Left kidney (tissue), 1 donor: ENCODE measurements at regions not wholly inside any gene's neighbourhood (a gene's known extent, or its start where the extent isn't known, plus 50 kb on each side); places are given as distances from the start of the nearest gene placed in this dataset.
A peak's percentile ranks its signal among the peaks of the same experiment; 100 is the strongest.

Experiments used
- DNase-seq: peaks from one replicate; pipeline ENCODE4 v3.0.0-alpha.2; 2013

DNA sequence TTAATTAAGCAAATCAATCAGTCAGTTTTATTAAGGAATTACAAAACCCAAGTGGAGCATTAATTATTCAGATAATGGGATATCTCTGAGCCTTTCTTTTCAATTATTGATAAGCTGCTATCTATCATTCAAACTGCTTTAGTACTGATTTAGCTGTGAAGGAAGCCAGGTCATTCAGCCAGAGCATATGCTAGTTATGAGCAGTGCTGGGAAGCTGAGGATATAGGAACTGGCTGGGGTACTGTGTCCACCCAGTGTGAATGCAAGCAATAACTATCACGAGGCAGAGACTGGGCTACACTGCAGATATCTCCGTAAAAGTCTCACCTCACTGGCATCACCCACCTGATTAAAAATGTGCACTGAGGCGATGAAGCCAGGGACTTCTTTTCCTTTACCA is 496.7 kb upstream of the PIK3C3 start:
- DNase-seq, result no peak

DNA sequence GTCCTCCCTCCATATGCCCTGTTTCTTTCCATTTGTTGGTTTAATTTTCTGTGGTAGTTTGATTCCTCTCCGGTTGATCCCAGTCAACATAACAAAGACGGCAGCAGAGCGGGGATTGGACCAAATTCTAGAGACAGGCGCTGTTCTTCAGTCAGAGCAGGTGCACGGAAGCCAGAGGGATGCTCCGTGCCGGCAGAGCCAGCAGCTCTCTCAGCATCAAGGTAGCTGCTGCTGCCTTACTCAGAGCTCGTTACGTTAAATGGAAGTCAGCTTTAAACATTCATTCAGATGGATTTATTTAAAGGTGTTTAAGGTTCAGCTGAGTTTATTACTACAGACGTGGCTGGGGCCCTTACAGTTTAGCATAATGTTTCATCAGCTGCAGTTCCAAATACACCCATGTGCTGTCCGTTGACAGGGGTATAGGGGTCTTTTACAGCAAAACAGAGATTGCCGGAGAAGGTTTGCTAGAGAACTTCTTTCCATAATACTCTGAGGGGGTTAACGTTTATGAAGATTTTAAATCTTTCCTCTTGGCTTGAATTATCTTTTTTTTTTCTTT is 497.2 kb upstream of the PIK3C3 start:
- no peak for DNase-seq

DNA sequence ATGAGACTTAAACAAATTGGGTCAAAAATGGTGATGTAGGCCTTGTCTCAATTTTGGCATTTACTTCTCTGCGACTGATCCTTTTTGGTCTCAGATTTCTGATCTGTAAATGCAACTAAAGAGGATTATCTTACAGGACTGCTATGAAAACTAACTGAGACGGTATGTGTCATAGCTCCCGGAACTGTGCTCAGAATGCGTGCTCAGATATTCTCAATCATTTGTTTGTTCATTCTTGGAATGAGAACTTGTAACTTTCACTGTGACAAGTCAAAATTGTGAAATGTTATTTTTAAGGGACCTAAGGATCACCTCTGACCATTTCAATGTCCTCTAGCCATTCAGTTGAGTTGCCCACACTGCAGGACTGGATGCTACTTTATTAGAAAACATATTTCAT is 498.2 kb upstream of the PIK3C3 start:
- no peak for DNase-seq

DNA sequence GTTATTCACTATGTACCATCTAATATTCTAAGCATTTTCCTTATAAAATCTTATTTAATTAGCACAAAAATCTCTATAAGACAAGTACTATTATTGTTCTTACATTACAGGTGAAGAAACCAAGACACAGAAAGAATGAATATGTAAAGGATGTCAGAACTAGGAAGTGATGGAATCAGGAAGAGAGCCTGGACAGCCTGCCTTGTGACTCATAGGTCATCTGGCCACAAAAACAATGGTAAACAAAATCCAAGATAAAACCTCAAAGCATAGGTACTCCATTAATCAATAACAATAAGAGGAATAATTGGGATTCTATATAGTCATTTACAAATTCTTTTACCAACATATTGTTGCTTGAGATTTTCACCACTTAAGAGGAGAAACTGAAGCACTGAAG is 505.4 kb upstream of the PIK3C3 start:
- DNase-seq, result no peak

- DNase-seq, result no peak
Measured at GRCh38 chr18:41444943-41445342, 510.1 kb upstream of the PIK3C3 start.

DNA sequence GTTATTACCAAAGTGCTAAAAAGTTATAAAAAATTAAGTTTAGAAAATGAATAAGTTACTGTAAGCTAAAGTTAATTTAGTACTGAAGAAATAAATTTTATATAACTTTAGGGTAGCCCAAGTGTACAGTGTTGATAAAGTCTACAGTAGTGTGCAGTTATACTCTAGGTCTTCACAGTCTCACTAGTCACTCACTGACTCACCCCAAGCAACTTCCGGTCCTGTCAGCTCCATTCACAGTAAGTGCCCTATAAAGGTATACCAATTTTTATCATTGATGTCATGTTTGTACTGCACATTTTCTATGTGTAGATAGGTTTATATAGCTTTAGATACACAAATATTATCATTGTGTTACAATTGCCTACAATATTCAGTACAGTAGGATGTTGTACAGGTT is 518.3 kb upstream of the PIK3C3 start:
- DNase-seq, result no peak

GRCh38 chr18:41418598-41418997 is 536.4 kb upstream of the PIK3C3 start:
- no peak for DNase-seq

- DNase-seq, result no peak
Measured at GRCh38 chr18:41416044-41416443, 539.0 kb upstream of the PIK3C3 start.

DNA sequence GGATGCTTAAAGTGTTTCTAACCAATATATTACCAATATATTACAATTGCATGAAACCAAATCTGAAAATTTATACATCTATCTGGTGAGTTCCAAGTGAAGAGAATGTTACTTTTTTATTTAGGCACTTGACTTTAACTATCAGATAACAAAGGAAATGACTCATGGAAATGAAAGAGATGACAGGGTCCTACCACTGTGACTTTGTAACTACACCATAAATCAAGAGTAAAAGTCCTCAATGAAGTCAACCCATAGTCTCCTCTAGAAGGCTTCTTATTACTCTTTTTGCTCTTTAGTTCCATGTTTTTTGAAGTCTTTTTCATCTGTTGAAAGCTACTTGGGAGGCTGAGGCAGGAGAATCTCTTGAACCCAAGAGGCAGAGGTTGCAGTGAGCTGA is 545.0 kb upstream of the PIK3C3 start:
- no peak for DNase-seq

DNA sequence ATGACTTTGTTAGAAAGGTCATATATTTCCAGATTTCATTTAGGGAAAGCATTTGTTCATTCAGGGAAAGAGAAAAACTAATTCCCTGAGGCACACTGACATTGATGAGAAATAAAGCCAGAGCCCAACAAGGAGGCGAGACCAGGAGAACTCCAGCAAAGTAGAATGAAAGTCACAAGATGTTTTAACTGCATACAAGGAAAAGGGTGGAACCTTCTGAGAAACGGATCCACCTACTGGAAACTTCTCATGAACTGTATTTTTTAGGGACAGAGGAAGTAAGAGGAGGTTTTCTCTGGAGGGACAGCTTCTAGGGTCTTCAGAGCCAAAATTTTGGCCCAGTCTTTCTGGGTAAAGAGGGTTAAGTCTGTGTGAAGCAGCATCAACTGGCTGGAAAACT is 548.2 kb upstream of the PIK3C3 start:
- DNase-seq, result no peak

DNA sequence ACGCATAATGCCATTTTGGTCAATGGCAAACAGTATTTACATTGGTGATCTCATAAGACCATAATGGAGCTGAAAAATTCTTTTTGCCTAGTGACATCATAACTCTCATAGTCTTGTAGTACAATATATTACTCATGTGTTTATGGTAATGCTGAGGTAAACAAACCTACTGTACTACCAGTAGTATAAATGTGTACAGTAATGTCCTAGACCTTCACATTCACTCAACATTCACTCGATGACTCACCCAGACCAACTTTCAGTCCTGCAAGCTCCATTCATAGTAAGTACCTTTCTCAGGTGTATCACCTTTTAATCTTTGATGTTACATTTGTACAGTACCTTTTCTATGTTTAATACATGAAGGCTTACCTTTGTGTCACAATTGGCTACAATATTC is 558.2 kb upstream of the PIK3C3 start:
- no peak for DNase-seq

- DNase-seq, result no peak
Measured at GRCh38 chr18:41396211-41396610, 558.8 kb upstream of the PIK3C3 start.

- DNase-seq, result no peak
Measured at GRCh38 chr18:41395695-41396094, 559.3 kb upstream of the PIK3C3 start.

- peak; percentile 75 for DNase-seq
Measured at GRCh38 chr18:41391616-41392595, 563.1 kb upstream of the PIK3C3 start.

DNA sequence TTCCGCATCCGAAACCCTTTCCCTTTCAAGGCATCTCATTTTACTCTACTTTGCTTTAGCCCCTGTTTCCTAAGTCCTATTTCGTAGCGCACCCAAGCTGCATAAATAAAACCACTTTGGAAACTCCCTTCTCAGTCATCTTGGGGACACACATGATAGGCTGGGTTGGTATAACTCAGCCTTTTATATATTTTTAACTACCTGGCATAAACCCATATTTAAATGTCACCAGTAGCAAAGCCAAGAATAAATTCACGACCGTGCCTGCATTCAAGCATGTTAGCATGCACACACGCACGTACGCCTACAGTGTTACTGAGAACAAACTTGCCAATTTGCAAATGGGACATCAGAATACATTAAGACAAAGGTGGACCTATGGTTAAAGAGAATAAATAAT is 564.7 kb upstream of the PIK3C3 start:
- no peak for DNase-seq

GRCh38 chr18:41378598-41378997 is 576.4 kb upstream of the PIK3C3 start:
- peak; percentile 53 for DNase-seq

GRCh38 chr18:41373612-41374011 is 581.4 kb upstream of the PIK3C3 start:
- DNase-seq, result no peak

DNA sequence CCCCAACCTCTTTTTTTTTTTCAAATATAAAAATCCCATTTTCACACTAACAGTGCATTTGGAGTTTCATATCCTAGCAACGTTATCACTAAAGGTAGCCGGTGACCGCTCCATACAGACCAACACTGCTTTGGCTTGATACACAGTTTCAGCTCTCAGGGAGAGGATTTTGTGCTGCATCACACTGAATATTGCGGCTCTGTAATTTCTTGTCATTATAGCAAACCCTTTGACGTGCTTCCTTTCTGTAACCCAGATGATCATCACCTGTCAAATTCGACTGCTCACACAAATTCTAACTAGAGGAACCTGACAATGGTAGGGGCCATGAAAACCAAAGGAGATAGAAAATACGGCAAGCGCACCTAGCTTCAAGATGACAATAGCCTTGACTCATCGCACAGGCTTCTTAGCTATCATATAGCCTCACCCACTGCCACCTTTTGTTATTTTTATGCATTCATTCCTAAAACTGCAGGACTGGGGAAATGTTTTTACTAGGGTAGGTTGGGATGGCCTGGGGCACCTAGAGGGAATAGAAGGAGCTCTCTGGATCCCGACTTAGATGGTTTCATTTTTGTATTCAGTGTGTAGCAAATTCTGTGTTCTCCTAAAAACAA is 582.9 kb upstream of the PIK3C3 start:
- DNase-seq, result no peak

DNA sequence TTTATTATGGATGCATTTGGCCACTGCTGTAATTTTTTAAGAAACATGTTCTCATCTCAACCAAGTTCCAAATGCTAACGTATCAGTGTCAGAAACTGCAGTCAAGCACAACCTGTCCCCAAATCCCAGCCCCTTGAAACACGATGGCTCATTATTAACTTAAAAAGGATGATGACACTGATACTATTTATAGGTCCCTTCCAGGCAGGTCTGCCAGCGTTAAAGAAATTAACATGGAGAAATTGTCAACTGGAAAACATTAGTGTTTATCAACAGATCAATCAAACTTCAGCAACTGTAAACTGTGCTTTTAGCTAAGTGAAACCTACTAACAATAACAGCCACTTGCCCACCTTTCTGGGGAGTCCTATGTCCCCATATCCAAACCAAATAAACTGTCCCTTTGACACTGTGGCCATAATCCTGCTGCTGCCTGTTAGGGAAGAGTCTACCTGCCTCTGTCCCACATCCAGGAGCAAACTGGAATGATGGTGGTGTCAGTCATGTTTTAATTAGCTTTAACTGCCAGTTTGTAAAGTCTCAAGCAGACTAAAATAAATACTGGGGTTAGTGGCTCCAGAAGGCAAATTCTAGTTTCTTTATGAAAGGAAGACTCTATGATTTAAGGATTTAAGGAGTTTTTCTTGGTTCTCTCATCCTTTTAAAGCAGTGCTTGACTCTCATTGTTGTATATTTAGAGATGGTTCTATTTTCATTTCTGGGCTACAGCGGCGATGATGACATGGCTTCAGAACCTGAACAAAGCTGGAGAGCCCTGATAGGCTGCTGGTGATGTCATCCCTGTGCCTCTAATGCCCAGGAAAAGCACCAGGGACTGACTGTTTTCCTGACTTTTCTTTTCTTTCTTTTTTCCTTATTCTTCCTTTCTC is 583.6 kb upstream of the PIK3C3 start:
- no peak for DNase-seq

DNA sequence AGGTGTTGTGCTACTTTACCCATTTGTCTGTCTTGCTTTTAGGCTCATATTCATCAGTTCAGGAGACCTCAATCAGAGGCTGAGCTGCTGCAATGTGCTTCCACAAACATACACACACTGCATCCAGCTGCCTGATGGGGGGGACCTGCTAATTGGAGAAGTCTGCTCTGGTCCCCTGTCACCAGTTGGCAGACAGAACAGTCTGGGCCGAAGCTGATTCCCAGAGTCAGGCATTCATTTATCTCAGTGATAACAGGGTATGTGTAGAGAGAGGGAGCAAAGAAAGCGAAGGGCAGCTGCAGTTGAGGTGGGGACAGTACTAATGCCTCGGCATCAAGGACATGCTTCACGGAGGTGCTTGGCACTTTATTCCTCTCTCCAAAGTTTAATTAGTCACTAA is 584.3 kb upstream of the PIK3C3 start:
- no peak for DNase-seq

DNA sequence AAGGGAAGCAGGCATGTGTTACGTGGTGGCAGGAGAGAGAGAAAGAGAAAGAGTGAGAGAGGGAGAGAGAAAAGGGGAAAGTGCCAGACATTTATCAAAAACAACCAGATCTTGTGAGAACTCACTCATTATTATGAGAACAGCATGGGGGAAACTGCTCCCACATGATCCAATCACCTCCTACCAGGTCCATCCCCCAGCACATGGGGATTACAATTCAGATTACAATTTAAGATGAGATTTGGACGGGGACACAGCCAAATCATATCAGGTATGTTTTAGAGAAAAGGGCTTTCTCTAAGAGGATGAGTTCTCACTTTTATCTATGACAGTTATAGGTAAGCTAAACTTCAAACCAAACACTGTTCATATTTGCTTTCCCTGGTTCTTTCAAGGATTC is 597.3 kb upstream of the PIK3C3 start:
- DNase-seq, result no peak

DNA sequence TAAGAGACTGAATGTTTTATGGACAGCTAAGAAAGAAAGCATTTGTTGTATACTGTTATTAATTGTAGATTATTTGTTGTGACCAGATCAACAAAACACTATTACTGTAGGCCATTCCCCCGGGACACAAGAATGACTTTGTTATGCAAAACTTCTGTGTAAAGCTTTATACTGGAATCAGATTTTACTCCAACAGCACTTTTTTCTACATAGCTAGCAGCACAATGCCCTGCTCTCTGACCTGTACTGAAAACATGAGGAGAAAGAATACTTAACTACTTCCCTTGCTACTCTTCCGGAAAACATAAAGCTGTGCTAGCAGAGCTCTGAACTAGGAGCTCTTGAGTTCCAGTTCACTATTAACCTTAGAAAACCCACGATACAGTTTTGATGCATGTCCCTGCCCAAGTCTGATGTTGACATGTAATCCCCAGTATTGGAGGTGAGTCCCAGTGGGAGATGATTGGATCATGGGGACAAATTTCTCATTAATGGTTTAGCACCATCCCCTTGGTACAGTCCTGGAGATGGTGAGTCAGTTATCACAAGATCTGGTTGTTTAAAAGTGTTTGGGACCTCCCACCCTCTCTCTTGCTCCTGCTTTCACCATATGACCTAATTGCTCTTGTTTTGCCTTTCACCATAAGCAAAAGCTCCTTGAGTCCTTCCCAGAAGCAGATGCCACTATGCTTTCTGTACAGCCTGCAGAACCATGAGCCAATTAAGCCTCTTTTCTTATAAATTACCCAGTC is 601.1 kb upstream of the PIK3C3 start:
- DNase-seq, result peak; percentile 15
